GM12878 (cell line): ENCODE measurements at regions not wholly inside any gene's neighbourhood (a gene's known extent, or its start where the extent isn't known, plus 50 kb on each side); places are given as distances from the start of the nearest gene placed in this dataset.
"Not testable (repeated sequence)": the region's sequence is repeated elsewhere in the genome, so short reads cannot be mapped to it uniquely, and the experiment has no call there.

Experiments used
- ATAC-seq: fragments of 200-7000 bp; cut with Tn5 transposase; 3 replicates; pipeline ENCODE4 v1.9.1; 2020; ENCODE audit warnings: mild to moderate bottlenecking, moderate library complexity
- BruUV-seq: library from RNA; stranded (reverse); fragments of 400-500 nt; replicated peaks from 2 replicates; lab custom pipeline; 2021; lab: Mats Ljungman, UMichigan
- CTCF ChIA-PET: fragments of 300-600 bp; sonication (Branson Sonifier 250); formaldehyde crosslinking; extraction: SDS; loops from one replicate; lab custom pipeline; 2021; ENCODE audit warnings: inconsistent platforms; lab: Yijun Ruan, JAX
- POLR2A ChIA-PET: fragments of 350-600 bp; formaldehyde crosslinking; extraction: SDS; loops from one replicate; lab custom pipeline; 2021; ENCODE audit warnings: inconsistent platforms; lab: Charles Lee
- RAD21 ChIA-PET: fragments of 300-600 bp; sonication (Branson Sonifier 250); formaldehyde crosslinking; loops from one replicate; lab custom pipeline; 2023; ENCODE audit warnings: antibody characterized with exemption; ENCODE audit not compliant: unreplicated experiment; lab: Charles Lee
- SMC1A ChIA-PET: fragments of 300-600 bp; sonication (Branson Sonifier 250); formaldehyde crosslinking; loops from one replicate; lab custom pipeline; 2023; ENCODE audit not compliant: unreplicated experiment, uncharacterized antibody; lab: Charles Lee
- DNase-seq: peaks from one replicate; pipeline ENCODE4 v3.0.0-alpha.2; 2011; ENCODE audit warnings: low read depth, low spot score
- FAIRE-seq: peaks from 3 replicates; lab custom pipeline; 2011; peaks lifted over from hg19 to GRCh38; lab: Jason Lieb, UNC
- H2AFZ ChIP-seq: 2 replicates; pipeline ENCODE4 v1.6.0; 2011; ENCODE audit warnings: low read depth, low read length, control low read depth; ENCODE audit not compliant: control insufficient read depth
- H3K27ac ChIP-seq: 2 replicates; pipeline ENCODE4 v1.5.1; 2011; ENCODE audit warnings: control low read depth; ENCODE audit not compliant: control insufficient read depth, insufficient read depth
- H3K27me3 ChIP-seq, 2 experiments: replicated peaks in 1 of 2; 2 replicates each; pipeline versions ENCODE4 v1.6.0 to v1.6.1; 2011; ENCODE audit warnings: low read length in 1 of 2; ENCODE audit not compliant: control insufficient read depth in 2 of 2, insufficient read depth in 2 of 2
- H3K36me3 ChIP-seq, 2 experiments: 2 replicates each; pipeline ENCODE4 v1.5.1; 2011; ENCODE audit warnings: low read length in 1 of 2; ENCODE audit not compliant: control insufficient read depth in 2 of 2, insufficient read depth in 2 of 2
- H3K4me1 ChIP-seq: 2 replicates; pipeline ENCODE4 v1.6.1; 2011; ENCODE audit warnings: mild to moderate bottlenecking, low read length, moderate library complexity, mixed read lengths; ENCODE audit not compliant: control insufficient read depth, insufficient read depth
- H3K4me2 ChIP-seq: 2 replicates; pipeline ENCODE4 v1.6.0; 2011; ENCODE audit warnings: control low read depth; ENCODE audit not compliant: control insufficient read depth, insufficient read depth
- H3K4me3 ChIP-seq: fragments of 200-600 bp; sonication (generic); 2 replicates; pipeline ENCODE4 v1.5.1; 2016
- H3K79me2 ChIP-seq: 2 replicates; pipeline ENCODE4 v1.6.0; 2011; ENCODE audit warnings: low read length; ENCODE audit not compliant: control insufficient read depth, insufficient read depth
- H3K9ac ChIP-seq: 2 replicates; pipeline ENCODE4 v1.8.0; 2011; ENCODE audit warnings: low read length, control low read depth, mixed read lengths; ENCODE audit not compliant: control insufficient read depth, insufficient read depth
- H3K9me3 ChIP-seq: replicated peaks from 3 replicates; pipeline ENCODE4 v1.5.1; 2011; ENCODE audit warnings: mild to moderate bottlenecking, low read length; ENCODE audit not compliant: control insufficient read depth, insufficient read depth
- H4K20me1 ChIP-seq: 2 replicates; pipeline ENCODE4 v1.6.0; 2011; ENCODE audit not compliant: control insufficient read depth, insufficient read depth
- ATF3 ChIP-seq: IDR thresholded peaks from 2 replicates; pipeline ENCODE4 v1.6.1; 2011; ENCODE audit warnings: low read depth, mild to moderate bottlenecking, low read length, moderate library complexity, borderline replicate concordance; ENCODE audit errors: extremely low read depth
- CBX5 ChIP-seq: sonication (generic); IDR thresholded peaks from 2 replicates; pipeline ENCODE4 v1.6.1; 2016; ENCODE audit warnings: low read depth, moderate library complexity, mild to moderate bottlenecking, inconsistent platforms
- HSF1 ChIP-seq: fragments of 150-350 bp; IDR thresholded peaks from 2 replicates; pipeline ENCODE4 v1.6.1; 2014; ENCODE audit warnings: mild to moderate bottlenecking, low read depth, low read length
- KAT2A ChIP-seq: conservative IDR thresholded peaks from 2 replicates; pipeline ENCODE4 v1.6.1; 2011; ENCODE audit warnings: low read depth, low read length; ENCODE audit not compliant: control insufficient read depth
- MTA2 ChIP-seq: fragments of 450-650 bp; IDR thresholded peaks from 2 replicates; pipeline ENCODE4 v1.6.1; 2016; ENCODE audit warnings: low read depth, mild to moderate bottlenecking, moderate library complexity
- MTA3 ChIP-seq: IDR thresholded peaks from 2 replicates; pipeline ENCODE4 v1.6.1; 2012; ENCODE audit warnings: low read length, inconsistent platforms, borderline replicate concordance
- PBX3 ChIP-seq: IDR thresholded peaks from 2 replicates; pipeline ENCODE4 v1.6.1; 2011; ENCODE audit warnings: mild to moderate bottlenecking, low read depth, low read length, moderate library complexity; ENCODE audit not compliant: insufficient replicate concordance
- RB1 ChIP-seq: fragments of 450-650 bp; formaldehyde crosslinking; IDR thresholded peaks from 2 replicates; pipeline ENCODE4 v1.6.1; 2017; ENCODE audit warnings: mild to moderate bottlenecking, borderline replicate concordance
- WGBS: methylation state at CpG from one replicate; pipeline ENCODE4 v1.1.6; 2016; ENCODE audit warnings: low lambda C conversion rate; ENCODE audit not compliant: insufficient replicate concordance, insufficient coverage; ENCODE audit errors: missing lambda C conversion rate; 5-methylcytosine and 5-hydroxymethylcytosine counted together
- in situ Hi-C: fragments of 300-500 bp; cut with MboI; formaldehyde crosslinking; loops from 9 replicates; pipeline ENCODE4 v1.14.3; 2018; ENCODE audit warnings: mixed read lengths
- intact Hi-C: fragments of 100-400 bp; cut with micrococcal nuclease; formaldehyde crosslinking; loops from one replicate; pipeline ENCODE4 v1.14.2; 2022; ENCODE audit not compliant: unreplicated experiment

- TF ChIP-seq ATF3, result peak; percentile 51; the same call in 1 of the 2 replicates
- 0 out of 2 replicates have a peak, but pooled peaks have one; percentile 17 for TF ChIP-seq MTA2
- no peak for TF ChIP-seq PBX3
- TF ChIP-seq RB1, result 0 out of 2 replicates have a peak, but pooled peaks have one; percentile 18
- no peak for TF ChIP-seq CBX5
- TF ChIP-seq KAT2A, result no peak
These were observed 52.2 kb upstream of the SEC14L1 start (continued) for GRCh38 chr17:77088455-77089123.

GRCh38 chr17:77089124-77089490 is 51.7 kb upstream of the SEC14L1 start:
- ChIA-PET SMC1A (interaction anchor here (1.0 to 3.0 kb wide), 8 partner anchors 18 to 162 kb away, joined by 4 to 20 read pairs (median 10); partner anchors contain the start of gene SEC14L1), RAD21 (interaction anchor here (0.9 to 3.0 kb wide), 10 partner anchors 9 to 146 kb away, joined by 4 to 19 read pairs (median 6); partner anchors contain the start of gene SEC14L1), CTCF (interaction anchor here (0.6 to 5.3 kb wide), 12 partner anchors 11 to 1405 kb away, joined by 3 to 33 read pairs (median 8); partner anchors contain the start of gene SEC14L1), POLR2A (interaction anchor here (0.6 to 1.8 kb wide), 7 partner anchors 10 to 123 kb away, joined by 3 to 14 read pairs (median 5); partner anchors contain the start of gene SEC14L1)
- peak; percentile 55 for ATAC-seq
- intact Hi-C loops (loop anchor here (2.0 to 10.0 kb wide), 3 partner anchors 52 to 354 kb away; partner anchors contain the start of genes MFSD11, SEC14L1 and SRSF2), in situ Hi-C loops (loop anchor here (5.0 kb wide), 1 partner anchor 158 kb away; no protein-coding TSS in a partner anchor)
- Histone ChIP-seq H3K9ac (peak overlapping the region; percentile 99), H3K9me3 (no peaks in the 10 kb centered on the region), H3K4me2 (peak overlapping the region; percentile 94), H4K20me1 (no peaks in the 10 kb centered on the region), H3K4me1 (peaks cover 23% of the 10 kb centered on the region), H3K27me3 (no peaks in the 10 kb centered on the region), H3K4me3 (peak overlapping the region; percentile 91), H3K36me3 (peaks cover 14 to 21% of the 10 kb centered on the region in 2 experiments; a peak in 3 of 4 replicates), H2AFZ (peak overlapping the region; percentile 37; the same call in 1 of the 2 replicates), H3K79me2 (peaks cover 34% of the 10 kb centered on the region), H3K27ac (peak overlapping the region; percentile 91)
- no TSS peak for BruUV-seq
- FAIRE-seq, result peak; percentile 7
- no peak for DNase-seq
- no peak for TF ChIP-seq HSF1
- 0 out of 2 replicates have a peak, but pooled peaks have one; percentile 28 for TF ChIP-seq MTA3
- 2% methylated on average over 6 of the region's 6 CpGs for WGBS

- in situ Hi-C loops (loop anchor here (5.0 kb wide), 1 partner anchor 157 kb away; no protein-coding TSS in a partner anchor), intact Hi-C loops (loop anchor here (2.0 to 10.0 kb wide), 3 partner anchors 51 to 355 kb away; partner anchors contain the start of genes MFSD11, SEC14L1 and SRSF2)
- FAIRE-seq, H4K20me1 ChIP-seq, H3K9me3 ChIP-seq, BruUV-seq, DNase-seq, ATAC-seq, H3K27me3 ChIP-seq, H2AFZ ChIP-seq: not testable (repeated sequence)
- peaks cover 23% of the 10 kb centered on the region for H3K4me1 ChIP-seq
- peaks cover 34% of the 10 kb centered on the region for H3K79me2 ChIP-seq
- H3K9ac ChIP-seq, result peak overlapping the region; percentile 99; the same call in 1 of the 2 replicates
- 86% methylated on average over 10 of the region's 10 CpGs for WGBS
- peak overlapping the region; percentile 91 for H3K4me3 ChIP-seq
- peaks cover 16 to 26% of the 10 kb centered on the region in 2 experiments; a peak in 3 of 4 replicates for H3K36me3 ChIP-seq
- CTCF ChIA-PET, result interaction anchor here (0.6 to 2.2 kb wide), 7 partner anchors 17 to 357 kb away, joined by 3 to 7 read pairs (median 5); partner anchors contain the start of gene SEC14L1
- SMC1A ChIA-PET, result interaction anchor here (1.2 to 1.6 kb wide), 6 partner anchors 11 to 161 kb away, joined by 3 to 9 read pairs (median 6); no protein-coding TSS in a partner anchor
- peak overlapping the region; percentile 91; the same call in 1 of the 2 replicates for H3K27ac ChIP-seq
- POLR2A ChIA-PET, result interaction anchor here (0.7 to 2.0 kb wide), 4 partner anchors 17 to 123 kb away, joined by 3 to 9 read pairs (median 6); partner anchors contain the start of gene SEC14L1
- RAD21 ChIA-PET, result interaction anchor here (0.9 to 1.5 kb wide), 6 partner anchors 12 to 158 kb away, joined by 3 to 6 read pairs (median 4); no protein-coding TSS in a partner anchor
- peak overlapping the region; percentile 94 for H3K4me2 ChIP-seq
These were observed 50.8 kb upstream of the SEC14L1 start for GRCh38 chr17:77089949-77090348.
